GM12872 (cell line): ENCODE measurements at regions not wholly inside any gene's neighbourhood (a gene's known extent, or its start where the extent isn't known, plus 50 kb on each side); places are given as distances from the start of the nearest gene placed in this dataset.

Experiments used
- CTCF ChIP-seq: IDR thresholded peaks from 3 replicates; pipeline ENCODE4 v1.5.1; 2011; ENCODE audit warnings: low read depth, mild to moderate bottlenecking, low read length, moderate library complexity; ENCODE audit not compliant: insufficient read depth

- TF ChIP-seq CTCF, result no peak
Measured at GRCh38 chr14:101174980-101175606, 271.6 kb upstream of the RTL1 start.

- no peak for TF ChIP-seq CTCF
Measured at GRCh38 chr14:101175731-101176534, 272.4 kb upstream of the RTL1 start.

GRCh38 chr14:101176535-101177205, 273.1 kb upstream of the RTL1 start:
- TF ChIP-seq CTCF, result no peak

- TF ChIP-seq CTCF, result no peak
Measured at GRCh38 chr14:101177301-101177971, 273.9 kb upstream of the RTL1 start.

GRCh38 chr14:101178184-101179072, 274.9 kb upstream of the RTL1 start:
- TF ChIP-seq CTCF, result no peak

GRCh38 chr14:101179691-101180211, 276.2 kb upstream of the RTL1 start:
- no peak for TF ChIP-seq CTCF
